ENCODE measurements at regions not wholly inside any gene's neighbourhood (a gene's known extent, or its start where the extent isn't known, plus 50 kb on each side); places are given as distances from the start of the nearest gene placed in this dataset.

- H3K27me3 ChIP-seq = no peaks in the 10 kb centered on the region
- no peaks in the 10 kb centered on the region for H4K20me1 ChIP-seq (ENCODE audit: low read depth)
- H3K9me3 Mint-ChIP-seq = peaks cover 5% of the 10 kb centered on the region
- no peak overlapping the region for H3K4me3 ChIP-seq
- no peak overlapping the region for H3K9ac ChIP-seq
- H3K27ac Mint-ChIP-seq = no peak overlapping the region
- H3F3A ChIP-seq (ENCODE audit: low read depth) = no peaks in the 10 kb centered on the region
- peaks cover 3% of the 10 kb centered on the region for H3K4me1 ChIP-seq
- H3K36me3 Mint-ChIP-seq = no peaks in the 10 kb centered on the region
- H3K4me2 ChIP-seq = no peak overlapping the region
- TF ChIP-seq EZH2 (IDR thresholded peaks at IDR 0.05) (no peak), CTCF (IDR thresholded peaks at IDR 0.05) (no peak)
- H2AFZ ChIP-seq (replicated peaks) = peak overlapping the region; percentile 8
- no peaks in the 10 kb centered on the region for H3K79me2 ChIP-seq (ENCODE audit: low read depth)
- no peaks in the 10 kb centered on the region for H3K9me3 ChIP-seq (ENCODE audit: low read depth)
- H3K4me3 Mint-ChIP-seq = no peak overlapping the region
- H3K27ac ChIP-seq = no peak overlapping the region
- DNase-seq (ENCODE audit: low spot score) = no peak
- no peaks in the 10 kb centered on the region for H3K36me3 ChIP-seq
- H3K27me3 Mint-ChIP-seq (ENCODE audit: insufficient read depth, low read depth) = peaks cover 3% of the 10 kb centered on the region
- H3K4me1 Mint-ChIP-seq = peaks cover 3% of the 10 kb centered on the region
Measured at GRCh38 chr1:82154219-82154970, 353.7 kb downstream of the ADGRL2 start.

- TF ChIP-seq CTCF (IDR thresholded peaks at IDR 0.05) = no peak
- TF ChIP-seq EZH2phosphoT487 (IDR thresholded peaks at IDR 0.05) = no peak
- TF ChIP-seq EZH2 (IDR thresholded peaks at IDR 0.05) = no peak
- Mint-ChIP-seq H3K4me1 (peaks cover 3% of the 10 kb centered on the region), H3K27ac (no peak overlapping the region), H3K36me3 (no peaks in the 10 kb centered on the region), H3K9me3 (peaks cover 5% of the 10 kb centered on the region), H3K27me3 (ENCODE audit: insufficient read depth, low read depth) (peaks cover 3% of the 10 kb centered on the region), H3K4me3 (no peak overlapping the region)
- H3K36me3 ChIP-seq = no peaks in the 10 kb centered on the region
- H3K79me2 ChIP-seq (ENCODE audit: low read depth) = no peaks in the 10 kb centered on the region
- H3K9me3 ChIP-seq (ENCODE audit: low read depth) = no peaks in the 10 kb centered on the region
- no peaks in the 10 kb centered on the region for H4K20me1 ChIP-seq (ENCODE audit: low read depth)
- no peak overlapping the region for H3K4me3 ChIP-seq
- H3K4me1 ChIP-seq = peaks cover 3% of the 10 kb centered on the region
- no peaks in the 10 kb centered on the region for H3F3A ChIP-seq (ENCODE audit: low read depth)
- H3K27me3 ChIP-seq = no peaks in the 10 kb centered on the region
- no peak overlapping the region for H3K27ac ChIP-seq
- no peak overlapping the region for H3K9ac ChIP-seq
- H3K4me2 ChIP-seq = no peak overlapping the region
- no peak for DNase-seq (ENCODE audit: low spot score)
- H2AFZ ChIP-seq (replicated peaks) = peak overlapping the region; percentile 8
Measured at GRCh38 chr1:82153752-82154151, 353.0 kb downstream of the ADGRL2 start.

GRCh38 chr1:82153272-82153629, 352.5 kb downstream of the ADGRL2 start:
- H3K27ac Mint-ChIP-seq = no peak overlapping the region
- Histone ChIP-seq H3K79me2 (ENCODE audit: low read depth) (no peaks in the 10 kb centered on the region), H4K20me1 (ENCODE audit: low read depth) (no peaks in the 10 kb centered on the region), H3F3A (ENCODE audit: low read depth) (no peaks in the 10 kb centered on the region), H3K4me1 (peaks cover 3% of the 10 kb centered on the region), H3K27ac (no peak overlapping the region), H3K9ac (no peak overlapping the region), H2AFZ (replicated peaks) (peak overlapping the region; percentile 0), H3K9me3 (ENCODE audit: low read depth) (no peaks in the 10 kb centered on the region), H3K4me2 (no peak overlapping the region), H3K36me3 (no peaks in the 10 kb centered on the region), H3K4me3 (no peak overlapping the region), H3K27me3 (no peaks in the 10 kb centered on the region)
- no peak overlapping the region for H3K4me3 Mint-ChIP-seq
- peaks cover 5% of the 10 kb centered on the region for H3K9me3 Mint-ChIP-seq
- no peak for DNase-seq (ENCODE audit: low spot score)
- peaks cover 3% of the 10 kb centered on the region for H3K27me3 Mint-ChIP-seq (ENCODE audit: insufficient read depth, low read depth)
- peaks cover 3% of the 10 kb centered on the region for H3K4me1 Mint-ChIP-seq
- no peaks in the 10 kb centered on the region for H3K36me3 Mint-ChIP-seq
- TF ChIP-seq EZH2 (IDR thresholded peaks at IDR 0.05) (no peak), EZH2phosphoT487 (IDR thresholded peaks at IDR 0.05) (no peak), CTCF (IDR thresholded peaks at IDR 0.05) (no peak)
